Body of pancreas (tissue), 4 donors: ENCODE measurements at regions not wholly inside any gene's neighbourhood (a gene's known extent, or its start where the extent isn't known, plus 50 kb on each side); places are given as distances from the start of the nearest gene placed in this dataset.

Source experiments
- ATAC-seq: fragments of 150-250 bp; one replicate; pipeline ENCODE4 v1.9.1; 2016
- DNase-seq, 4 donors: peaks; one replicate each; pipeline ENCODE4 v3.0.0-alpha.2; 2019
- H3K27ac ChIP-seq, 4 donors: fragments of 200-600 bp; sonication (generic); 1 replicate in 3 of 4; 2 replicates in 1 of 4; pipeline versions ENCODE4 v1.5.1 to v1.6.1; 2016 to 2019; ENCODE audit warnings: mild to moderate bottlenecking in 1 of 4, mixed read lengths in 1 of 4, moderate library complexity in 1 of 4
- H3K27me3 ChIP-seq, 2 donors: fragments of 200-600 bp; sonication (generic); one replicate each; pipeline ENCODE4 v1.6.0; 2016; ENCODE audit warnings: mild to moderate bottlenecking in 1 of 2
- H3K36me3 ChIP-seq, 2 donors: fragments of 200-600 bp; sonication (generic); replicated peaks in 1 of 2; 2 replicates each; pipeline ENCODE4 v1.5.1; 2016; ENCODE audit warnings: low read depth in 2 of 2; ENCODE audit not compliant: insufficient read depth in 1 of 2
- H3K4me1 ChIP-seq: fragments of 200-600 bp; sonication (generic); one replicate; pipeline ENCODE4 v1.6.0; 2016
- H3K4me3 ChIP-seq, 2 donors: fragments of 200-600 bp; sonication (generic); 1 replicate in 1 of 2; 2 replicates in 1 of 2; pipeline ENCODE4 v1.5.1; 2016 to 2019
- H3K9me3 ChIP-seq, 3 donors: fragments of 200-600 bp; sonication (generic); 1 replicate in 2 of 3; 2 replicates in 1 of 3; pipeline ENCODE4 v1.5.1; 2016
- CTCF ChIP-seq, 7 experiments: fragments of 450-650 bp in 4 of 7; fragments of 200-600 bp in 3 of 7; sonication (generic) in 3 of 7; IDR thresholded peaks; one replicate each; pipeline ENCODE4 v1.5.1; 2016 to 2019; ENCODE audit warnings: antibody characterized with exemption in 7 of 7
- POLR2A ChIP-seq, 3 donors: fragments of 450-650 bp; IDR thresholded peaks; one replicate each; pipeline ENCODE4 v1.6.1; 2016; ENCODE audit warnings: antibody characterized with exemption in 3 of 3, mild to moderate bottlenecking in 2 of 3
- WGBS, 2 donors: methylation state at CpG; one replicate each; pipeline ENCODE4 v1.1.5; 2017; 5-methylcytosine and 5-hydroxymethylcytosine counted together
- intact Hi-C: fragments of 100-400 bp; cut with DNase I; formaldehyde crosslinking; loops from one replicate; pipeline ENCODE4 v1.15.1; 2023

DNA sequence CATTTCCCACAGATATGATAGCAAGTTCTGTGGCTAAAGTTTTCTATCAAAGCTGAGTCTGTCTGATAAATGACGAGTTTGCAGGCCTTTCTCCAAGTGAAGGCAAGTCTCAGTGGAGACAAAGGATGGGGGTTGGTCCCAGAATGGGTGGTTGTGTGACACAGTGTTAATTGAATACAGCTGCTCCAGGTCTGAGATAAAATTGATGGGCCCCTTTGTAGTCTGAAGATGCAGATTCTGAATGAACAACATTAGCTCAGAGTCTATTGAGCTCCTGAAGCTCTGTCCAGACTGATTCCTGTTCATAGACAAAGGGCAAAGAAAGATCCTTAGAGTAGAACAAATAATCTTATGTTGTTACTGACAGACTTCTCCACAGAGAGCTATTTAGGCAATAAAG lies 296.9 kb upstream of the CYRIA start:
- DNase-seq (no peak), ATAC-seq (no peak)
- Histone ChIP-seq H3K27ac (no peak overlapping the region), H3K4me3 (no peak overlapping the region), H3K4me1 (no peaks in the 10 kb centered on the region), H3K36me3 (no peaks in the 10 kb centered on the region), H3K27me3 (no peaks in the 10 kb centered on the region), H3K9me3 (no peaks in the 10 kb centered on the region)
- intact Hi-C loops: no loop called here
- 53 to 73% methylated on average over 1 of the region's 1 CpG for WGBS, 2 donors
- no peak for TF ChIP-seq POLR2A (IDR thresholded peaks at IDR 0.05)
- TF ChIP-seq CTCF (IDR thresholded peaks at IDR 0.05): no peak

DNA sequence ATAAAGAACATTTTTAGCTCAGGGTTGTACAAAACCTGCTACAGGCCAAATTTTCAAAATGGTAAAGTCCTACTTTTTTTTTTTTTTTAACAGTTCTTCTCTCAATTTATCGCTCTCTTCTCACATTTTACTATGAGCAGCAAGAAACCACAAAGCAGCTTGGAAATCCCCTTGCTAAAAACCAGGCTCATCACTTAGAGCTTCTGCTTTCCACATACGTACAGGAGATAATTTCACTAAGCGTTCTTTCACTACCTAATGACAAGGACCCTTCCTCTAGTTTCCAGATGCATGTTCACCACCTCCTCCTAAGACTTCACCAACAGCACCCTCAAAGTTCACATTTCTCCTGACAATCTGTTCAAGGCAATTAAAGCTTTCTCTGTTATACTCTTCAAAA lies 294.9 kb upstream of the CYRIA start:
- H3K4me3 ChIP-seq: no peak overlapping the region
- H3K4me1 ChIP-seq: no peaks in the 10 kb centered on the region
- DNase-seq: no peak
- no peak for ATAC-seq
- TF ChIP-seq CTCF (IDR thresholded peaks at IDR 0.05) (no peak), POLR2A (IDR thresholded peaks at IDR 0.05) (no peak)
- H3K27ac ChIP-seq: no peak overlapping the region
- intact Hi-C loops: no loop called here
- H3K27me3 ChIP-seq: no peaks in the 10 kb centered on the region
- H3K9me3 ChIP-seq: no peaks in the 10 kb centered on the region
- H3K36me3 ChIP-seq: no peaks in the 10 kb centered on the region
- WGBS, 2 donors: 71 to 78% methylated on average over 3 of the region's 3 CpGs

GRCh38 chr2:16958266-16958665 lies 292.6 kb upstream of the CYRIA start:
- no peak for ATAC-seq

GRCh38 chr2:16952805-16953204 lies 287.2 kb upstream of the CYRIA start:
- no peaks in the 10 kb centered on the region for H3K9me3 ChIP-seq
- H3K4me3 ChIP-seq: no peak overlapping the region
- DNase-seq: no peak
- H3K27ac ChIP-seq: no peak overlapping the region
- TF ChIP-seq CTCF (IDR thresholded peaks at IDR 0.05) (no peak), POLR2A (IDR thresholded peaks at IDR 0.05) (no peak)
- H3K27me3 ChIP-seq: no peaks in the 10 kb centered on the region
- 43 to 44% methylated on average over 1 of the region's 1 CpG for WGBS, 2 donors
- ATAC-seq: no peak
- H3K36me3 ChIP-seq: no peaks in the 10 kb centered on the region
- no peaks in the 10 kb centered on the region for H3K4me1 ChIP-seq
- intact Hi-C loops: no loop called here

More at GRCh38 chr2:16958266-16958665, 292.6 kb upstream of the CYRIA start:
- no peaks in the 10 kb centered on the region for H3K4me1 ChIP-seq
- no peak for DNase-seq
- TF ChIP-seq POLR2A (IDR thresholded peaks at IDR 0.05) (no peak), CTCF (IDR thresholded peaks at IDR 0.05) (no peak)
- no peaks in the 10 kb centered on the region for H3K27me3 ChIP-seq
- H3K27ac ChIP-seq: no peak overlapping the region
- H3K4me3 ChIP-seq: no peak overlapping the region
- no peaks in the 10 kb centered on the region for H3K9me3 ChIP-seq
- H3K36me3 ChIP-seq: no peaks in the 10 kb centered on the region
- 59 to 67% methylated on average over 4 of the region's 4 CpGs for WGBS, 2 donors
- intact Hi-C loops: no loop called here

DNA sequence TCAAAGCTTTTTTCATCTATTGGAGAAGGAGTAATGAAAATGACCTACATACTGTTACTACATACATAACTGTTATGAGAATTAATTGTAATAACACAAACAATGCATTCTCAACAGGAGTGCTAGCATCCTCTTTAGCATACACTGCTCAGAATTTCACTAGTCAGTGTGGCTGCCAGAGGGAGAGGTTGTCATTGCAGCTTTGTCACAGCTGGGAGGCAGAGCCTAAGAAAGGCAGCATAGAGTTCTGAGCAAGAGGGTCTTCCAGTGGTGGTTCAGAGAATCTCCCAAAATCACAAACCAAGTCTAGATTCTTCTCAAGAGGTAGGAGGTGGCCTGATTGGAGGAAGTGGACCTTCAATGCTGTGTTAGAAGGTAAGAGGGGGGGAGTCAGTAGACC lies 286.7 kb upstream of the CYRIA start:
- intact Hi-C loops: no loop called here
- no peaks in the 10 kb centered on the region for H3K36me3 ChIP-seq
- H3K4me1 ChIP-seq: no peaks in the 10 kb centered on the region
- TF ChIP-seq POLR2A (IDR thresholded peaks at IDR 0.05): no peak
- no peak for TF ChIP-seq CTCF (IDR thresholded peaks at IDR 0.05)
- H3K27ac ChIP-seq: no peak overlapping the region
- H3K9me3 ChIP-seq: no peaks in the 10 kb centered on the region
- H3K27me3 ChIP-seq: no peaks in the 10 kb centered on the region
- H3K4me3 ChIP-seq: no peak overlapping the region
- DNase-seq: no peak
- no peak for ATAC-seq
